Hepatocyte (in vitro differentiated cells): ENCODE measurements at regions not wholly inside any gene's neighbourhood (a gene's known extent, or its start where the extent isn't known, plus 50 kb on each side); places are given as distances from the start of the nearest gene placed in this dataset.

ENCODE experiments used
- DNase-seq: peaks from one replicate; pipeline ENCODE4 v3.0.0-alpha.2; 2016; ENCODE audit warnings: low spot score
- H2AFZ ChIP-seq: fragments of 200-600 bp; sonication (generic); 2 replicates; pipeline ENCODE4 v1.6.0; 2016; ENCODE audit warnings: antibody characterized with exemption, mild to moderate bottlenecking
- H3K27ac ChIP-seq: fragments of 200-600 bp; sonication (generic); 2 replicates; pipeline ENCODE4 v1.5.1; 2016; ENCODE audit warnings: mild to moderate bottlenecking
- H3K27me3 ChIP-seq: fragments of 200-600 bp; sonication (generic); 2 replicates; pipeline ENCODE4 v1.6.1; 2016
- H3K36me3 ChIP-seq: fragments of 200-600 bp; sonication (generic); replicated peaks from 2 replicates; pipeline ENCODE4 v1.5.1; 2016; ENCODE audit warnings: low read depth; ENCODE audit not compliant: insufficient read depth
- H3K4me1 ChIP-seq: fragments of 200-600 bp; sonication (generic); 2 replicates; pipeline ENCODE4 v1.5.1; 2016; ENCODE audit warnings: mild to moderate bottlenecking, moderate library complexity; ENCODE audit not compliant: insufficient read depth
- H3K4me2 ChIP-seq: fragments of 200-600 bp; sonication (generic); 2 replicates; pipeline ENCODE4 v1.6.0; 2016
- H3K4me3 ChIP-seq: fragments of 200-600 bp; sonication (generic); 2 replicates; pipeline ENCODE4 v1.5.1; 2016; ENCODE audit warnings: mild to moderate bottlenecking
- H3K79me2 ChIP-seq: fragments of 200-600 bp; sonication (generic); 2 replicates; pipeline ENCODE4 v1.6.0; 2017; ENCODE audit warnings: mild to moderate bottlenecking
- H3K9me2 ChIP-seq: fragments of 200-600 bp; sonication (generic); replicated peaks from 2 replicates; pipeline ENCODE4 v1.6.0; 2017; ENCODE audit warnings: mild to moderate bottlenecking; ENCODE audit not compliant: insufficient read depth
- H3K9me3 ChIP-seq: fragments of 200-600 bp; sonication (generic); 2 replicates; pipeline ENCODE4 v1.5.1; 2016; ENCODE audit warnings: low read depth, mild to moderate bottlenecking
- H4K20me1 ChIP-seq: fragments of 200-600 bp; sonication (generic); 2 replicates; pipeline ENCODE4 v1.6.0; 2016; ENCODE audit warnings: mild to moderate bottlenecking; ENCODE audit not compliant: insufficient read depth, poor library complexity, severe bottlenecking
- EZH2 ChIP-seq: fragments of 200-600 bp; sonication (generic); IDR thresholded peaks from 2 replicates; pipeline ENCODE4 v1.6.1; 2016; ENCODE audit warnings: antibody characterized with exemption, mild to moderate bottlenecking, borderline replicate concordance
- EZH2phosphoT487 ChIP-seq: fragments of 200-600 bp; sonication (generic); IDR thresholded peaks from one replicate; pipeline ENCODE4 v1.6.1; 2018; ENCODE audit warnings: antibody characterized with exemption, mild to moderate bottlenecking, low read depth, moderate library complexity; ENCODE audit not compliant: unreplicated experiment, severe bottlenecking
- WGBS: methylation state at CpG from one replicate; pipeline ENCODE4 v1.1.6; 2016; ENCODE audit warnings: low lambda C conversion rate; ENCODE audit errors: missing lambda C conversion rate; 5-methylcytosine and 5-hydroxymethylcytosine counted together
- TF ChIP-seq, protein P1 (sequence below): fragments of 200-600 bp; sonication (generic); IDR thresholded peaks from 2 replicates; pipeline ENCODE4 v1.5.1; 2016; ENCODE audit warnings: antibody characterized with exemption, mild to moderate bottlenecking; ENCODE audit not compliant: poor library complexity

DNA sequence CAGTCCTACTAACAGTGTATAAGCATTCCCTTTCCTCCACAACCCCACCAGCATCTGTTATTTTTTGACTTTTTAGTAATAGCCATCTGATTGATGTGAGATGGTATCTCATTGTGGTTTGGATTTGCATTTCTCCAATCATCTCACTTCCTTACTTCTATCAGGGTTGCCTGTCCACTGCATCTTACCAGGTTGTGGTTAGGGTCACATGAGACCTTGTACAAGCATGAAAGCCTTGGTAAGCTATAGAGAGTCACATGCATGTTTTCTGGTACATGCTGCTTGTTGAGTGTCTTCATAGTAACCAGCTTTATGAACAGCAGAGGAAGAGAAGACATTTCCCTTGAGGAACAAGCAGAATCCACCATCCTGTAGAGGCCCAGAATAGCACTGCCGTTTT, 102.9 kb upstream of the PAX6 start:
- TF ChIP-seq EZH2 (no peak), EZH2phosphoT487 (no peak)
- TF ChIP-seq, protein P1, sequence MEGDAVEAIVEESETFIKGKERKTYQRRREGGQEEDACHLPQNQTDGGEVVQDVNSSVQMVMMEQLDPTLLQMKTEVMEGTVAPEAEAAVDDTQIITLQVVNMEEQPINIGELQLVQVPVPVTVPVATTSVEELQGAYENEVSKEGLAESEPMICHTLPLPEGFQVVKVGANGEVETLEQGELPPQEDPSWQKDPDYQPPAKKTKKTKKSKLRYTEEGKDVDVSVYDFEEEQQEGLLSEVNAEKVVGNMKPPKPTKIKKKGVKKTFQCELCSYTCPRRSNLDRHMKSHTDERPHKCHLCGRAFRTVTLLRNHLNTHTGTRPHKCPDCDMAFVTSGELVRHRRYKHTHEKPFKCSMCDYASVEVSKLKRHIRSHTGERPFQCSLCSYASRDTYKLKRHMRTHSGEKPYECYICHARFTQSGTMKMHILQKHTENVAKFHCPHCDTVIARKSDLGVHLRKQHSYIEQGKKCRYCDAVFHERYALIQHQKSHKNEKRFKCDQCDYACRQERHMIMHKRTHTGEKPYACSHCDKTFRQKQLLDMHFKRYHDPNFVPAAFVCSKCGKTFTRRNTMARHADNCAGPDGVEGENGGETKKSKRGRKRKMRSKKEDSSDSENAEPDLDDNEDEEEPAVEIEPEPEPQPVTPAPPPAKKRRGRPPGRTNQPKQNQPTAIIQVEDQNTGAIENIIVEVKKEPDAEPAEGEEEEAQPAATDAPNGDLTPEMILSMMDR = no peak
- no peaks in the 10 kb centered on the region for H3K9me3 ChIP-seq
- H3K4me3 ChIP-seq = no peak overlapping the region
- no peaks in the 10 kb centered on the region for H3K4me1 ChIP-seq
- DNase-seq = no peak
- WGBS = 93% methylated on average over 1 of the region's 1 CpG
- no peaks in the 10 kb centered on the region for H3K9me2 ChIP-seq
- H3K36me3 ChIP-seq = no peaks in the 10 kb centered on the region
- H3K4me2 ChIP-seq = no peak overlapping the region
- no peaks in the 10 kb centered on the region for H3K27me3 ChIP-seq
- H2AFZ ChIP-seq = no peak overlapping the region
- H3K79me2 ChIP-seq = no peaks in the 10 kb centered on the region
- H4K20me1 ChIP-seq = no peaks in the 10 kb centered on the region
- no peak overlapping the region for H3K27ac ChIP-seq

DNA sequence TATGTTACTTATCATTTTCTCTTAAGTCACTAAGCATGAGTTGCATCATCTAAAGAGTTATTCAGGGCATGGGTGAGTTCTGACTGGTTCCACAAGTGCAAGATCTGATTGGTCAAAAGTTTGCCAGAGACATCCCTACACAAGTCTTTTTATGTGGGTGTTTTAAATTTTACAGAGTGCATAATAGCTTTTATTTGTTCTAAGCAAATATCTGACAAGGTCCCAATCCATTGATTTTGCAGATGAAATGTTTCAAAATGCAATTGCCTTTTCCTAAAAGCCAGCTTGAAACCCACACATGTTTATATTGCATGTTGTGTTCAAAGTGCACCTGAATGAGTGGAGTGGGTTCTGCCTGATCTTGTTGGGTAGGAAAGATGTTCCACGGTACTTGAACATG, 101.7 kb upstream of the PAX6 start:
- H3K27ac ChIP-seq = no peak overlapping the region
- no peaks in the 10 kb centered on the region for H4K20me1 ChIP-seq
- no peaks in the 10 kb centered on the region for H3K4me1 ChIP-seq
- H3K9me3 ChIP-seq = no peaks in the 10 kb centered on the region
- no peaks in the 10 kb centered on the region for H3K36me3 ChIP-seq
- TF ChIP-seq, protein P1 = no peak
- no peak for TF ChIP-seq EZH2
- TF ChIP-seq EZH2phosphoT487 = no peak
- H3K27me3 ChIP-seq = no peaks in the 10 kb centered on the region
- no peak overlapping the region for H2AFZ ChIP-seq
- no peak overlapping the region for H3K4me3 ChIP-seq
- no peaks in the 10 kb centered on the region for H3K9me2 ChIP-seq
- WGBS = 75% methylated on average over 1 of the region's 1 CpG
- DNase-seq = no peak
- no peak overlapping the region for H3K4me2 ChIP-seq
- no peaks in the 10 kb centered on the region for H3K79me2 ChIP-seq

DNA sequence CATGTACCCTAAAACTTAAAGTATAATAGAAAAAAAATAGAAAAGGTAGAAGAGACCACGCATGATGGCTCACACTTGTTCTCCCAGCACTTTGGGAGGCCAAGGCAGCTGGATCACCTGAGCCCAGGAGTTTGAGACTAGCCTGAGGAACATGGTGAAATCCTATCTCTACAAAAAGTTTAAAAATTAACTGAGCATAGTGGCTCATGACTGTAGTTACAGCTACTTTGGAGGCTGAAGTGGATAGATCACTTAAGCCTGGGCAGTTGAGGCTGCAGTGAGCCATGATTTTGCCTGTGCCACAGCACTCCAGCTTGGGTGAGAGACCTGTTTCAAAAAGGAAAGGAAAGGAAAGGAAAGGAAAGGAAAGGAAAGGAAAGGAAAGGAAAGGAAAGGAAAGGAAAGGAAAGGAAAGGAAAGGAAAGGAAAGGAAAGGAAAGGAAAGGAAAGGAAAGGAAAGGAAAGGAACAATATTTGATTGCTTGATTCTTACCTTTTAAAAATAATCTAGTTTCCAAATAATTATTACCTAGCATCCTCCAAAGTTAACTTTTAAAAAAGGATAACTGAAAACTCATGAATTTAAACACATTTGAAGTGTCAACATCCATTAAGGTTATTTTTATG, 99.9 kb upstream of the PAX6 start:
- Histone ChIP-seq H3K4me1 (no peaks in the 10 kb centered on the region), H3K4me3 (no peak overlapping the region), H4K20me1 (no peaks in the 10 kb centered on the region), H3K27me3 (no peaks in the 10 kb centered on the region), H3K27ac (no peak overlapping the region), H3K9me2 (no peaks in the 10 kb centered on the region), H3K79me2 (no peaks in the 10 kb centered on the region), H3K36me3 (no peaks in the 10 kb centered on the region), H2AFZ (no peak overlapping the region), H3K9me3 (no peaks in the 10 kb centered on the region), H3K4me2 (no peak overlapping the region)
- TF ChIP-seq EZH2 (no peak), EZH2phosphoT487 (no peak)
- TF ChIP-seq, protein P1 = no peak
- 93% methylated on average over 1 of the region's 1 CpG for WGBS
- DNase-seq = no peak
